HCT116 (cell line): ENCODE measurements at regions not wholly inside any gene's neighbourhood (a gene's known extent, or its start where the extent isn't known, plus 50 kb on each side); places are given as distances from the start of the nearest gene placed in this dataset.

ENCODE experiments used
- ATAC-seq: fragments of 200-7000 bp; cut with Tn5 transposase; 2 replicates; pipeline ENCODE4 v1.9.1; 2020; ENCODE audit warnings: mild to moderate bottlenecking, moderate library complexity
- BruUV-seq: library from RNA; stranded (reverse); fragments of 400-500 nt; replicated peaks from 2 replicates; lab custom pipeline; 2021; lab: Mats Ljungman, UMichigan
- CTCF ChIA-PET: fragments of 300-600 bp; sonication (Branson Sonifier 250); formaldehyde crosslinking; loops from one replicate; lab custom pipeline; 2021; ENCODE audit warnings: antibody characterized with exemption; lab: Charles Lee
- POLR2A ChIA-PET: fragments of 300-600, 350-600 bp; sonication (Branson Sonifier 250); formaldehyde crosslinking; loops from one replicate; lab custom pipeline; 2021; ENCODE audit warnings: antibody characterized with exemption; lab: Charles Lee
- RAD21 ChIA-PET, 2 experiments: fragments of 300-600 bp; sonication (Branson Sonifier 250); formaldehyde crosslinking; loops; one replicate each; lab custom pipeline; 2023; ENCODE audit warnings: low total read pairs in 2 of 2; ENCODE audit not compliant: uncharacterized antibody in 2 of 2, unreplicated experiment in 2 of 2, low non-redundant PET in 1 of 2; lab: Charles Lee
- DNase-seq: peaks from one replicate; pipeline ENCODE4 v3.0.0-alpha.2; 2010; ENCODE audit warnings: low read depth, low spot score
- H2AFZ ChIP-seq: fragments of 200-600 bp; shearing (Covaris generic), sonication (generic); 2 replicates; pipeline ENCODE4 v1.6.1; 2017; ENCODE audit warnings: low read depth, mixed run types, mixed read lengths, antibody characterized with exemption, low read length; ENCODE audit not compliant: poor library complexity, severe bottlenecking
- H3K27ac ChIP-seq: 2 replicates; pipeline ENCODE4 v1.5.1; 2012; ENCODE audit warnings: low read depth, low read length
- H3K27me3 ChIP-seq: fragments of 200-600 bp; sonication (generic); 2 replicates; pipeline ENCODE4 v1.6.1; 2016; ENCODE audit warnings: mixed run types, low read length, mixed read lengths; ENCODE audit not compliant: insufficient read depth
- H3K36me3 ChIP-seq, 2 experiments: fragments of 200-500 bp in 1 of 2; fragments of 200-600 bp in 1 of 2; sonication (Bioruptor generic) in 1 of 2; sonication (generic) in 1 of 2; 2 replicates each; pipeline versions ENCODE4 v1.5.1 to v1.6.1; 2014 to 2016; ENCODE audit warnings: low read length in 2 of 2, inconsistent platforms in 1 of 2, mixed read lengths in 1 of 2, mixed run types in 1 of 2; ENCODE audit not compliant: insufficient read depth in 2 of 2, control insufficient read depth in 1 of 2
- H3K4me1 ChIP-seq, 2 experiments: fragments of 200-600 bp in 1 of 2; sonication (generic) in 1 of 2; 2 replicates each; pipeline versions ENCODE4 v1.5.1 to v1.6.1; 2012 to 2017; ENCODE audit warnings: low read length in 2 of 2, inconsistent platforms in 1 of 2, mild to moderate bottlenecking in 1 of 2, mixed read lengths in 1 of 2, mixed run types in 1 of 2, moderate library complexity in 1 of 2; ENCODE audit not compliant: insufficient read depth in 2 of 2, control insufficient read depth in 1 of 2
- H3K4me2 ChIP-seq: fragments of 200-600 bp; sonication (generic); 2 replicates; pipeline ENCODE4 v1.6.1; 2017; ENCODE audit warnings: mixed run types, low read length, mixed read lengths
- H3K4me3 ChIP-seq, 2 experiments: fragments of 200-600 bp in 1 of 2; sonication (generic) in 1 of 2; replicated peaks in 1 of 2; 2 replicates each; pipeline ENCODE4 v1.5.1; 2011 to 2016; ENCODE audit warnings: low read length in 2 of 2, control low read depth in 1 of 2, low read depth in 1 of 2, mild to moderate bottlenecking in 1 of 2, mixed read lengths in 1 of 2, mixed run types in 1 of 2
- H3K79me2 ChIP-seq: fragments of 200-600 bp; sonication (generic); 2 replicates; pipeline ENCODE4 v1.6.1; 2017; ENCODE audit warnings: mild to moderate bottlenecking, mixed run types, low read length, moderate library complexity, mixed read lengths; ENCODE audit not compliant: insufficient read depth
- H3K9ac ChIP-seq: fragments of 200-600 bp; sonication (generic); 2 replicates; pipeline ENCODE4 v1.6.1; 2016; ENCODE audit warnings: low read length, mixed read lengths
- H3K9me2 ChIP-seq: fragments of 200-600 bp; sonication (generic), shearing (Covaris generic); 2 replicates; pipeline ENCODE4 v1.6.1; 2017; ENCODE audit warnings: mixed run types, mild to moderate bottlenecking, moderate library complexity; ENCODE audit not compliant: insufficient read depth
- H3K9me3 ChIP-seq, 2 experiments: fragments of 200-500 bp in 1 of 2; fragments of 200-600 bp in 1 of 2; sonication (Bioruptor generic) in 1 of 2; sonication (generic) in 1 of 2; 2 replicates each; pipeline ENCODE4 v1.6.1; 2014 to 2017; ENCODE audit warnings: low read length in 2 of 2, mixed read lengths in 2 of 2, inconsistent platforms in 1 of 2, low read depth in 1 of 2, mild to moderate bottlenecking in 1 of 2, mixed run types in 1 of 2, moderate library complexity in 1 of 2; ENCODE audit not compliant: control insufficient read depth in 1 of 2, insufficient read depth in 1 of 2
- H4K20me1 ChIP-seq: fragments of 200-600 bp; sonication (generic), shearing (Covaris generic); 2 replicates; pipeline ENCODE4 v1.6.1; 2017; ENCODE audit warnings: mixed run types, mild to moderate bottlenecking, moderate library complexity; ENCODE audit not compliant: insufficient read depth
- ATF3 ChIP-seq: IDR thresholded peaks from 2 replicates; pipeline ENCODE4 v1.6.1; 2012
- EGR1 ChIP-seq: IDR thresholded peaks from 2 replicates; pipeline ENCODE4 v1.6.1; 2012; ENCODE audit warnings: low read depth
- FOSL1 ChIP-seq: IDR thresholded peaks from 2 replicates; pipeline ENCODE4 v1.6.1; 2012; ENCODE audit warnings: low read depth
- JUND ChIP-seq: IDR thresholded peaks from 2 replicates; pipeline ENCODE4 v1.6.1; 2012
- MAX ChIP-seq: IDR thresholded peaks from 2 replicates; pipeline ENCODE4 v1.6.1; 2012
- POLR2A ChIP-seq: IDR thresholded peaks from 2 replicates; pipeline ENCODE4 v1.7.0; 2011; ENCODE audit warnings: borderline replicate concordance; ENCODE audit not compliant: insufficient read depth, insufficient read length; ENCODE audit errors: extremely low read depth
- RAD21 ChIP-seq: IDR thresholded peaks from 2 replicates; pipeline ENCODE4 v1.6.1; 2012; ENCODE audit warnings: low read depth, mild to moderate bottlenecking
- REST ChIP-seq: IDR thresholded peaks from 2 replicates; pipeline ENCODE4 v1.6.1; 2012; ENCODE audit warnings: low read depth
- SIN3A ChIP-seq: IDR thresholded peaks from 2 replicates; pipeline ENCODE4 v1.6.1; 2012; ENCODE audit warnings: low read depth
- intact Hi-C: fragments of 100-400 bp; cut with micrococcal nuclease; formaldehyde crosslinking; loops from 2 replicates; pipeline ENCODE4 v1.10.0; 2022

GRCh38 chr15:47846128-47846868, 129.0 kb downstream of the SEMA6D start:
- POLR2A ChIA-PET, result no interaction called here
- Histone ChIP-seq H3K9me3 (peaks cover 0 to 29% of the 10 kb centered on the region in 2 experiments; a peak in 2 of 4 replicates), H3K36me3 (no peaks in the 10 kb centered on the region), H3K4me2 (no peak overlapping the region), H3K4me1 (no peaks in the 10 kb centered on the region), H4K20me1 (no peaks in the 10 kb centered on the region), H3K27me3 (no peaks in the 10 kb centered on the region), H3K9me2 (no peaks in the 10 kb centered on the region), H2AFZ (no peak overlapping the region), H3K9ac (no peak overlapping the region), H3K4me3 (no peak overlapping the region), H3K27ac (no peak overlapping the region), H3K79me2 (no peaks in the 10 kb centered on the region)
- TF ChIP-seq ATF3 (no peak), REST (no peak), FOSL1 (no peak), RAD21 (no peak), MAX (no peak), SIN3A (no peak), JUND (no peak), POLR2A (no peak), EGR1 (no peak)
- no peak for DNase-seq
- CTCF ChIA-PET, result no interaction called here
- intact Hi-C loops, result no loop called here
- RAD21 ChIA-PET, result no interaction called here
- no TSS peak for BruUV-seq
- ATAC-seq, result no peak
